IMR-90 (cell line): ENCODE measurements at regions not wholly inside any gene's neighbourhood (a gene's known extent, or its start where the extent isn't known, plus 50 kb on each side); places are given as distances from the start of the nearest gene placed in this dataset.

Source experiments
- ATAC-seq: fragments of 200-7000 bp; cut with Tn5 transposase; 2 replicates; pipeline ENCODE4 v1.9.1; 2020; ENCODE audit warnings: low read depth, mild to moderate bottlenecking, moderate library complexity
- BruUV-seq: library from RNA; stranded (reverse); fragments of 400-500 nt; replicated peaks from 2 replicates; lab custom pipeline; 2021; lab: Mats Ljungman, UMichigan
- CTCF ChIA-PET: fragments of 300-600 bp; formaldehyde crosslinking; extraction: SDS; loops from one replicate; lab custom pipeline; 2021; ENCODE audit warnings: antibody characterized with exemption; lab: Yijun Ruan, JAX
- POLR2A ChIA-PET: fragments of 300-600 bp; sonication (Branson Sonifier 250); formaldehyde crosslinking; loops from one replicate; lab custom pipeline; 2022; ENCODE audit warnings: antibody characterized with exemption; ENCODE audit not compliant: unreplicated experiment; lab: Charles Lee
- DNase-seq: peaks from one replicate; pipeline ENCODE4 v3.0.0; 2013
- H2AFZ ChIP-seq: replicated peaks from 2 replicates; pipeline ENCODE3; 2013; ENCODE audit warnings: low read length, mild to moderate bottlenecking; ENCODE audit not compliant: poor library complexity
- H2AK5ac ChIP-seq: 2 replicates; pipeline ENCODE4 v1.6.1; 2013; ENCODE audit warnings: low read depth, low read length, inconsistent platforms
- H2AK9ac ChIP-seq: replicated peaks from 2 replicates; pipeline ENCODE3; 2013; ENCODE audit warnings: mild to moderate bottlenecking, low read depth, low read length, moderate library complexity; ENCODE audit not compliant: poor library complexity
- H2BK120ac ChIP-seq: 2 replicates; pipeline ENCODE4 v1.6.1; 2013; ENCODE audit warnings: low read depth, low read length, inconsistent platforms
- H2BK15ac ChIP-seq: 3 replicates; pipeline ENCODE4 v1.6.1; 2013; ENCODE audit warnings: low read depth, low read length, inconsistent platforms
- H2BK20ac ChIP-seq: 2 replicates; pipeline ENCODE4 v1.6.1; 2013; ENCODE audit warnings: low read depth, mild to moderate bottlenecking, inconsistent platforms, low read length, moderate library complexity
- H2BK5ac ChIP-seq: 2 replicates; pipeline ENCODE4 v1.6.1; 2013; ENCODE audit warnings: mild to moderate bottlenecking, low read depth, low read length, inconsistent platforms; ENCODE audit not compliant: poor library complexity, severe bottlenecking
- H3K14ac ChIP-seq: replicated peaks from 2 replicates; pipeline ENCODE4 v1.6.1; 2013; ENCODE audit warnings: low read depth, low read length, inconsistent platforms
- H3K18ac ChIP-seq: 2 replicates; pipeline ENCODE4 v1.6.1; 2013; ENCODE audit warnings: low read depth, low read length, control low read depth
- H3K23ac ChIP-seq: 2 replicates; pipeline ENCODE4 v1.6.1; 2013; ENCODE audit warnings: low read depth, low read length, inconsistent platforms
- H3K27ac ChIP-seq: 2 replicates; pipeline ENCODE4 v1.5.1; 2013; ENCODE audit warnings: mild to moderate bottlenecking, control low read depth, low read length; ENCODE audit not compliant: insufficient read depth
- H3K27me3 ChIP-seq: 2 replicates; pipeline ENCODE4 v1.6.1; 2013; ENCODE audit warnings: low read length; ENCODE audit not compliant: control insufficient read depth, insufficient read depth
- H3K36me3 ChIP-seq: 2 replicates; pipeline ENCODE4 v1.6.1; 2013; ENCODE audit warnings: low read length, mixed read lengths; ENCODE audit not compliant: control insufficient read depth, insufficient read depth
- H3K4ac ChIP-seq: 2 replicates; pipeline ENCODE4 v1.6.1; 2013; ENCODE audit warnings: low read depth, low read length, inconsistent platforms
- H3K4me1 ChIP-seq: 2 replicates; pipeline ENCODE4 v1.6.1; 2013; ENCODE audit warnings: low read length, mixed read lengths; ENCODE audit not compliant: control insufficient read depth, insufficient read depth
- H3K4me2 ChIP-seq: 2 replicates; pipeline ENCODE4 v1.6.1; 2013; ENCODE audit warnings: low read depth, mild to moderate bottlenecking, control low read depth, low read length, moderate library complexity
- H3K4me3 ChIP-seq: 2 replicates; pipeline ENCODE4 v1.5.1; 2013; ENCODE audit warnings: low read depth, mild to moderate bottlenecking, control low read depth, low read length, moderate library complexity; ENCODE audit not compliant: insufficient read depth
- H3K56ac ChIP-seq: 2 replicates; pipeline ENCODE4 v1.6.1; 2013; ENCODE audit warnings: low read length, inconsistent platforms; ENCODE audit not compliant: insufficient read depth; ENCODE audit errors: extremely low read depth
- H3K79me1 ChIP-seq, 2 experiments: 2 replicates each; pipeline ENCODE4 v1.6.1; 2013; ENCODE audit warnings: low read length in 2 of 2, inconsistent platforms in 1 of 2, low read depth in 1 of 2
- H3K9ac ChIP-seq: 2 replicates; pipeline ENCODE4 v1.6.1; 2013; ENCODE audit warnings: low read depth, low read length, control low read depth
- H3K9me1 ChIP-seq: 2 replicates; pipeline ENCODE4 v1.6.1; 2013; ENCODE audit warnings: low read length, inconsistent platforms; ENCODE audit not compliant: insufficient read depth
- H3K9me3 ChIP-seq: 2 replicates; pipeline ENCODE4 v1.6.1; 2013; ENCODE audit warnings: low read length; ENCODE audit not compliant: control insufficient read depth, insufficient read depth
- H4K20me1 ChIP-seq: 2 replicates; pipeline ENCODE4 v1.6.1; 2013; ENCODE audit warnings: low read length, inconsistent platforms; ENCODE audit not compliant: insufficient read depth
- H4K5ac ChIP-seq: 2 replicates; pipeline ENCODE4 v1.6.1; 2013; ENCODE audit warnings: mild to moderate bottlenecking, low read depth, low read length, control low read depth
- H4K8ac ChIP-seq, 2 experiments: 2 replicates each; pipeline ENCODE4 v1.6.1; 2013; ENCODE audit warnings: low read depth in 2 of 2, low read length in 2 of 2, control low read depth in 1 of 2, inconsistent platforms in 1 of 2
- H4K91ac ChIP-seq: 2 replicates; pipeline ENCODE4 v1.6.1; 2013; ENCODE audit warnings: low read depth, low read length, inconsistent platforms; ENCODE audit not compliant: insufficient read depth
- BHLHE40 ChIP-seq: fragments of 150-350 bp; IDR thresholded peaks from 2 replicates; pipeline ENCODE4 v1.6.1; 2016; ENCODE audit warnings: mild to moderate bottlenecking, low read depth, low read length
- CHD1 ChIP-seq: IDR thresholded peaks from 2 replicates; pipeline ENCODE4 v1.6.1; 2012; ENCODE audit warnings: low read depth, low read length, improper control_type of control experiment
- FOS ChIP-seq: fragments of 150-350 bp; IDR thresholded peaks from 2 replicates; pipeline ENCODE4 v1.6.1; 2016; ENCODE audit warnings: low read depth, low read length
- MAFK ChIP-seq: IDR thresholded peaks from 2 replicates; pipeline ENCODE4 v1.6.1; 2012; ENCODE audit warnings: low read depth, low read length, improper control_type of control experiment
- MXI1 ChIP-seq: IDR thresholded peaks from 2 replicates; pipeline ENCODE4 v1.6.1; 2012; ENCODE audit warnings: low read depth, mild to moderate bottlenecking, low read length, moderate library complexity, borderline replicate concordance
- NFE2L2 ChIP-seq: fragments of 150-350 bp; IDR thresholded peaks from 2 replicates; pipeline ENCODE4 v1.6.1; 2016; ENCODE audit warnings: low read depth, mild to moderate bottlenecking, low read length
- RAD21 ChIP-seq: IDR thresholded peaks from 2 replicates; pipeline ENCODE4 v1.6.1; 2012; ENCODE audit warnings: low read length, improper control_type of control experiment
- RCOR1 ChIP-seq: IDR thresholded peaks from 2 replicates; pipeline ENCODE4 v1.6.1; 2012; ENCODE audit warnings: mild to moderate bottlenecking, low read length, improper control_type of control experiment; ENCODE audit not compliant: insufficient replicate concordance
- RFX5 ChIP-seq: IDR thresholded peaks from 2 replicates; pipeline ENCODE4 v1.8.0; 2012; ENCODE audit warnings: low read depth, mild to moderate bottlenecking, low read length, moderate library complexity
- SMC3 ChIP-seq: fragments of 150-350 bp; IDR thresholded peaks from 2 replicates; pipeline ENCODE4 v1.6.1; 2016; ENCODE audit warnings: low read depth, mild to moderate bottlenecking, antibody characterized with exemption, low read length, moderate library complexity
- WGBS, 2 experiments: methylation state at CpG; one replicate each; pipeline versions ENCODE4 v1.1.5 to v1.1.7; 2013; ENCODE audit warnings: missing lambda C conversion rate in 2 of 2; ENCODE audit not compliant: insufficient read length in 1 of 2; ENCODE audit errors: extremely low coverage in 2 of 2; 5-methylcytosine and 5-hydroxymethylcytosine counted together
- dilution Hi-C: fragments of 300-500 bp; cut with HindIII; formaldehyde crosslinking; loops from one replicate; pipeline ENCODE4 v1.14.3; 2018; ENCODE audit warnings: low sequenced_read_pairs; ENCODE audit not compliant: unreplicated experiment
- in situ Hi-C: fragments of 300-500 bp; cut with MboI; formaldehyde crosslinking; loops from 3 replicates; pipeline ENCODE4 v1.14.3; 2019; ENCODE audit warnings: low sequenced_read_pairs, inconsistent platforms, mixed read lengths
- intact Hi-C: fragments of 100-400 bp; cut with micrococcal nuclease; formaldehyde crosslinking; loops from 2 replicates; pipeline ENCODE4 v1.10.0; 2022
- TF ChIP-seq, protein P1 (sequence below): conservative IDR thresholded peaks from 2 replicates; pipeline ENCODE4 v1.5.1; 2012; ENCODE audit warnings: mild to moderate bottlenecking, low read depth, low read length, improper control_type of control experiment
- TF ChIP-seq, protein P2 (sequence below): fragments of 150-350 bp; IDR thresholded peaks from 2 replicates; pipeline ENCODE4 v1.6.1; 2016; ENCODE audit warnings: low read depth, mild to moderate bottlenecking, low read length, moderate library complexity, borderline replicate concordance
- TF ChIP-seq, protein P3 (sequence below): fragments of 150-350 bp; IDR thresholded peaks from 2 replicates; pipeline ENCODE4 v1.6.1; 2017; ENCODE audit warnings: mild to moderate bottlenecking, antibody characterized with exemption, low read length, low read depth

GRCh38 chr1:104435255-104435654, 685.6 kb downstream of the AMY1C start:
- no peak overlapping the region for H2AFZ ChIP-seq
- no peaks in the 10 kb centered on the region for H3K9me1 ChIP-seq
- H4K20me1 ChIP-seq, result no peaks in the 10 kb centered on the region
- H3K27ac ChIP-seq, result no peak overlapping the region
- H3K4me2 ChIP-seq, result no peak overlapping the region
- dilution Hi-C loops (no loop called here), in situ Hi-C loops (no loop called here), intact Hi-C loops (no loop called here)
- no peak overlapping the region for H4K8ac ChIP-seq
- H3K18ac ChIP-seq, result no peak overlapping the region
- TF ChIP-seq, protein P1, sequence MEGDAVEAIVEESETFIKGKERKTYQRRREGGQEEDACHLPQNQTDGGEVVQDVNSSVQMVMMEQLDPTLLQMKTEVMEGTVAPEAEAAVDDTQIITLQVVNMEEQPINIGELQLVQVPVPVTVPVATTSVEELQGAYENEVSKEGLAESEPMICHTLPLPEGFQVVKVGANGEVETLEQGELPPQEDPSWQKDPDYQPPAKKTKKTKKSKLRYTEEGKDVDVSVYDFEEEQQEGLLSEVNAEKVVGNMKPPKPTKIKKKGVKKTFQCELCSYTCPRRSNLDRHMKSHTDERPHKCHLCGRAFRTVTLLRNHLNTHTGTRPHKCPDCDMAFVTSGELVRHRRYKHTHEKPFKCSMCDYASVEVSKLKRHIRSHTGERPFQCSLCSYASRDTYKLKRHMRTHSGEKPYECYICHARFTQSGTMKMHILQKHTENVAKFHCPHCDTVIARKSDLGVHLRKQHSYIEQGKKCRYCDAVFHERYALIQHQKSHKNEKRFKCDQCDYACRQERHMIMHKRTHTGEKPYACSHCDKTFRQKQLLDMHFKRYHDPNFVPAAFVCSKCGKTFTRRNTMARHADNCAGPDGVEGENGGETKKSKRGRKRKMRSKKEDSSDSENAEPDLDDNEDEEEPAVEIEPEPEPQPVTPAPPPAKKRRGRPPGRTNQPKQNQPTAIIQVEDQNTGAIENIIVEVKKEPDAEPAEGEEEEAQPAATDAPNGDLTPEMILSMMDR, result no peak
- TF ChIP-seq NFE2L2 (no peak), BHLHE40 (no peak), MAFK (no peak), RFX5 (no peak), CHD1 (no peak), RCOR1 (no peak), RAD21 (no peak), MXI1 (no peak), FOS (no peak), SMC3 (no peak)
- TF ChIP-seq, protein P2, sequence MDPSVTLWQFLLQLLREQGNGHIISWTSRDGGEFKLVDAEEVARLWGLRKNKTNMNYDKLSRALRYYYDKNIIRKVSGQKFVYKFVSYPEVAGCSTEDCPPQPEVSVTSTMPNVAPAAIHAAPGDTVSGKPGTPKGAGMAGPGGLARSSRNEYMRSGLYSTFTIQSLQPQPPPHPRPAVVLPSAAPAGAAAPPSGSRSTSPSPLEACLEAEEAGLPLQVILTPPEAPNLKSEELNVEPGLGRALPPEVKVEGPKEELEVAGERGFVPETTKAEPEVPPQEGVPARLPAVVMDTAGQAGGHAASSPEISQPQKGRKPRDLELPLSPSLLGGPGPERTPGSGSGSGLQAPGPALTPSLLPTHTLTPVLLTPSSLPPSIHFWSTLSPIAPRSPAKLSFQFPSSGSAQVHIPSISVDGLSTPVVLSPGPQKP, result no peak
- TF ChIP-seq, protein P3, sequence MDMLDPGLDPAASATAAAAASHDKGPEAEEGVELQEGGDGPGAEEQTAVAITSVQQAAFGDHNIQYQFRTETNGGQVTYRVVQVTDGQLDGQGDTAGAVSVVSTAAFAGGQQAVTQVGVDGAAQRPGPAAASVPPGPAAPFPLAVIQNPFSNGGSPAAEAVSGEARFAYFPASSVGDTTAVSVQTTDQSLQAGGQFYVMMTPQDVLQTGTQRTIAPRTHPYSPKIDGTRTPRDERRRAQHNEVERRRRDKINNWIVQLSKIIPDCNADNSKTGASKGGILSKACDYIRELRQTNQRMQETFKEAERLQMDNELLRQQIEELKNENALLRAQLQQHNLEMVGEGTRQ, result no peak
- H3K4me1 ChIP-seq, result no peaks in the 10 kb centered on the region
- H2AK9ac ChIP-seq, result no peak overlapping the region
- H3K79me1 ChIP-seq, result no peaks in the 10 kb centered on the region
- H3K9ac ChIP-seq, result no peak overlapping the region
- no peak overlapping the region for H2BK120ac ChIP-seq
- ATAC-seq, result no peak
- no peaks in the 10 kb centered on the region for H3K27me3 ChIP-seq
- H3K14ac ChIP-seq, result no peak overlapping the region
- WGBS, 2 experiments, result no CpG with 5 or more reads among the region's 4 CpGs
- CTCF ChIA-PET, result no interaction called here
- H3K9me3 ChIP-seq, result 0 out of 2 replicates have a peak, but pooled peaks cover 1% of the 10 kb centered on the region
- H2BK20ac ChIP-seq, result no peak overlapping the region
- no peak overlapping the region for H3K4me3 ChIP-seq
- H3K4ac ChIP-seq, result no peak overlapping the region
- no peak overlapping the region for H4K5ac ChIP-seq
- BruUV-seq, result no TSS peak
- no peaks in the 10 kb centered on the region for H3K36me3 ChIP-seq
- no peak overlapping the region for H3K23ac ChIP-seq
- no peak for DNase-seq
- POLR2A ChIA-PET, result no interaction called here
- no peak overlapping the region for H2BK15ac ChIP-seq
- no peak overlapping the region for H3K56ac ChIP-seq
- H4K91ac ChIP-seq, result no peak overlapping the region
- H2AK5ac ChIP-seq, result no peak overlapping the region
- H2BK5ac ChIP-seq, result no peak overlapping the region
